Ishikawa (cell line): ENCODE measurements at regions not wholly inside any gene's neighbourhood (a gene's known extent, or its start where the extent isn't known, plus 50 kb on each side); places are given as distances from the start of the nearest gene placed in this dataset.

ENCODE experiments used
- CREB1 ChIP-seq: IDR thresholded peaks from 2 replicates; pipeline ENCODE4 v1.6.1; 2012; ENCODE audit warnings: low read depth
- RAD21 ChIP-seq: IDR thresholded peaks from 2 replicates; pipeline ENCODE4 v1.6.1; 2012; ENCODE audit warnings: low read depth
- TAF1 ChIP-seq: IDR thresholded peaks from 2 replicates; pipeline ENCODE4 v1.6.1; 2012; ENCODE audit warnings: low read depth, mild to moderate bottlenecking
- YY1 ChIP-seq: IDR thresholded peaks from 2 replicates; pipeline ENCODE4 v1.6.1; 2012; ENCODE audit warnings: low read depth
- TF ChIP-seq, protein P1 (sequence below): IDR thresholded peaks from 2 replicates; pipeline ENCODE4 v1.6.1; 2012
- TF ChIP-seq, protein P2 (sequence below): IDR thresholded peaks from 2 replicates; pipeline ENCODE4 v1.6.1; 2012; ENCODE audit warnings: low read depth, mild to moderate bottlenecking

DNA sequence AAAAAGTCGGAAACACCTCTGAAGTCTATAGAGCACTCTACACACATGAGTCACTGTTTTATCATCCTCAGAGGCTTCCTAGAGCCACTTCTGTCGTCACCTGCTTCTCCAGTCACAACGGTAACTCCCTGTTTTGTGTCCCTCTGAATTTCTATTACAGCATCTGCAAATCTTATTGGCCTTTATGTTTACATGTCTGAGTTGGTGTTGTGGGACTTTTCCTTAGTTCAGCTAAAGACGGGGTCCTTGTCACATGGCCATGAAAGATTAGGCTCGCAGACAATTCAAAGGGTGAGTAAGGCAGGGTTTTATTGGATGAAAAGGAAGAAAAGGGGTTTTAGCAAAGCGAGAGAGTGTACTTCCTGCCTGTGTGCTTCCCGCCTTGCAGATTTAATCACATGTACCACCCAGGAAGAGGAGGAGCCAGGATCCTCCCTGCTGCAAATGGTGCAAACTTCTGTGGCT, 185.6 kb downstream of the LPIN1 start:
- TF ChIP-seq CREB1 (no peak), RAD21 (no peak), YY1 (no peak), TAF1 (no peak)
- TF ChIP-seq, protein P1, sequence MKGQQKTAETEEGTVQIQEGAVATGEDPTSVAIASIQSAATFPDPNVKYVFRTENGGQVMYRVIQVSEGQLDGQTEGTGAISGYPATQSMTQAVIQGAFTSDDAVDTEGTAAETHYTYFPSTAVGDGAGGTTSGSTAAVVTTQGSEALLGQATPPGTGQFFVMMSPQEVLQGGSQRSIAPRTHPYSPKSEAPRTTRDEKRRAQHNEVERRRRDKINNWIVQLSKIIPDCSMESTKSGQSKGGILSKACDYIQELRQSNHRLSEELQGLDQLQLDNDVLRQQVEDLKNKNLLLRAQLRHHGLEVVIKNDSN: no peak
- TF ChIP-seq, protein P2, sequence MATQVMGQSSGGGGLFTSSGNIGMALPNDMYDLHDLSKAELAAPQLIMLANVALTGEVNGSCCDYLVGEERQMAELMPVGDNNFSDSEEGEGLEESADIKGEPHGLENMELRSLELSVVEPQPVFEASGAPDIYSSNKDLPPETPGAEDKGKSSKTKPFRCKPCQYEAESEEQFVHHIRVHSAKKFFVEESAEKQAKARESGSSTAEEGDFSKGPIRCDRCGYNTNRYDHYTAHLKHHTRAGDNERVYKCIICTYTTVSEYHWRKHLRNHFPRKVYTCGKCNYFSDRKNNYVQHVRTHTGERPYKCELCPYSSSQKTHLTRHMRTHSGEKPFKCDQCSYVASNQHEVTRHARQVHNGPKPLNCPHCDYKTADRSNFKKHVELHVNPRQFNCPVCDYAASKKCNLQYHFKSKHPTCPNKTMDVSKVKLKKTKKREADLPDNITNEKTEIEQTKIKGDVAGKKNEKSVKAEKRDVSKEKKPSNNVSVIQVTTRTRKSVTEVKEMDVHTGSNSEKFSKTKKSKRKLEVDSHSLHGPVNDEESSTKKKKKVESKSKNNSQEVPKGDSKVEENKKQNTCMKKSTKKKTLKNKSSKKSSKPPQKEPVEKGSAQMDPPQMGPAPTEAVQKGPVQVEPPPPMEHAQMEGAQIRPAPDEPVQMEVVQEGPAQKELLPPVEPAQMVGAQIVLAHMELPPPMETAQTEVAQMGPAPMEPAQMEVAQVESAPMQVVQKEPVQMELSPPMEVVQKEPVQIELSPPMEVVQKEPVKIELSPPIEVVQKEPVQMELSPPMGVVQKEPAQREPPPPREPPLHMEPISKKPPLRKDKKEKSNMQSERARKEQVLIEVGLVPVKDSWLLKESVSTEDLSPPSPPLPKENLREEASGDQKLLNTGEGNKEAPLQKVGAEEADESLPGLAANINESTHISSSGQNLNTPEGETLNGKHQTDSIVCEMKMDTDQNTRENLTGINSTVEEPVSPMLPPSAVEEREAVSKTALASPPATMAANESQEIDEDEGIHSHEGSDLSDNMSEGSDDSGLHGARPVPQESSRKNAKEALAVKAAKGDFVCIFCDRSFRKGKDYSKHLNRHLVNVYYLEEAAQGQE: no peak
